ENCODE measurements at regions not wholly inside any gene's neighbourhood (a gene's known extent, or its start where the extent isn't known, plus 50 kb on each side); places are given as distances from the start of the nearest gene placed in this dataset.

DNA sequence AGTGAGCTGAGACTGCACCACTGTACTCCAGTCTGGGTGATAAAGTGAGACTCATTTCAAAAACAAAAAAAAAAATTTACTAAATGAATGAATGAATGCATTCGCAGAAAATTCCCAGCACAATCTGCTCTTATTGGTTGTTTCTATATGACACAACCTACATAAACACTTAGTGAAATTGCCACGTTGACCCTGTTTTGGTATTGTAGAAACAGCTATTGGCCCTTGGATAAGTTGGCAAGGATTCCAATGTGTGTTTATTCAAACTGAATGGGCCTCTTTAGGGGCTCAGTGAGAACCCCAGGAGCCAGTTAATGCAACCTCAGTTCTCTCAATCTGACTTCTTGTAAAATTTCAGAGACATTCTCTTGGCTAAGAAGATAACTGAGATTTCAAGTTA lies 66.0 kb downstream of the HHEX start:
- ChIA-PET POLR2A (no interaction called here), CTCF (interaction anchor here (0.5 to 0.7 kb wide), 4 partner anchors 18 to 182 kb away, joined by 3 to 4 read pairs (median 3); partner anchors contain the start of gene IDE)
- TF ChIP-seq ELF4 (IDR thresholded peaks at IDR 0.05) (no peak), ARNT (IDR thresholded peaks at IDR 0.05) (no peak), FOXK2 (IDR thresholded peaks at IDR 0.05) (no peak), L3MBTL2 (conservative IDR thresholded peaks at IDR 0.05) (no peak), NFRKB (IDR thresholded peaks at IDR 0.05) (no peak), FOXM1 (IDR thresholded peaks at IDR 0.05; ENCODE audit: borderline replicate concordance) (no peak), SUZ12 (IDR thresholded peaks at IDR 0.05) (no peak), ZNF384 (IDR thresholded peaks at IDR 0.05) (no peak), LEF1 (IDR thresholded peaks at IDR 0.05; ENCODE audit: borderline replicate concordance) (no peak), HDGF (IDR thresholded peaks at IDR 0.05; ENCODE audit: borderline replicate concordance) (no peak), FOXA1 (IDR thresholded peaks at IDR 0.05) (no peak), SP1 (IDR thresholded peaks at IDR 0.05) (no peak), CTBP1 (IDR thresholded peaks at IDR 0.05; ENCODE audit: borderline replicate concordance) (no peak), BHLHE40 (IDR thresholded peaks at IDR 0.05; ENCODE audit: borderline replicate concordance) (no peak), TARDBP (IDR thresholded peaks at IDR 0.05) (no peak)
- TF ChIP-seq, protein P1, sequence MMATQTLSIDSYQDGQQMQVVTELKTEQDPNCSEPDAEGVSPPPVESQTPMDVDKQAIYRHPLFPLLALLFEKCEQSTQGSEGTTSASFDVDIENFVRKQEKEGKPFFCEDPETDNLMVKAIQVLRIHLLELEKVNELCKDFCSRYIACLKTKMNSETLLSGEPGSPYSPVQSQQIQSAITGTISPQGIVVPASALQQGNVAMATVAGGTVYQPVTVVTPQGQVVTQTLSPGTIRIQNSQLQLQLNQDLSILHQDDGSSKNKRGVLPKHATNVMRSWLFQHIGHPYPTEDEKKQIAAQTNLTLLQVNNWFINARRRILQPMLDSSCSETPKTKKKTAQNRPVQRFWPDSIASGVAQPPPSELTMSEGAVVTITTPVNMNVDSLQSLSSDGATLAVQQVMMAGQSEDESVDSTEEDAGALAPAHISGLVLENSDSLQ (IDR thresholded peaks at IDR 0.05) = no peak
- no peak for DNase-seq (ENCODE audit: extremely low spot score)

DNA sequence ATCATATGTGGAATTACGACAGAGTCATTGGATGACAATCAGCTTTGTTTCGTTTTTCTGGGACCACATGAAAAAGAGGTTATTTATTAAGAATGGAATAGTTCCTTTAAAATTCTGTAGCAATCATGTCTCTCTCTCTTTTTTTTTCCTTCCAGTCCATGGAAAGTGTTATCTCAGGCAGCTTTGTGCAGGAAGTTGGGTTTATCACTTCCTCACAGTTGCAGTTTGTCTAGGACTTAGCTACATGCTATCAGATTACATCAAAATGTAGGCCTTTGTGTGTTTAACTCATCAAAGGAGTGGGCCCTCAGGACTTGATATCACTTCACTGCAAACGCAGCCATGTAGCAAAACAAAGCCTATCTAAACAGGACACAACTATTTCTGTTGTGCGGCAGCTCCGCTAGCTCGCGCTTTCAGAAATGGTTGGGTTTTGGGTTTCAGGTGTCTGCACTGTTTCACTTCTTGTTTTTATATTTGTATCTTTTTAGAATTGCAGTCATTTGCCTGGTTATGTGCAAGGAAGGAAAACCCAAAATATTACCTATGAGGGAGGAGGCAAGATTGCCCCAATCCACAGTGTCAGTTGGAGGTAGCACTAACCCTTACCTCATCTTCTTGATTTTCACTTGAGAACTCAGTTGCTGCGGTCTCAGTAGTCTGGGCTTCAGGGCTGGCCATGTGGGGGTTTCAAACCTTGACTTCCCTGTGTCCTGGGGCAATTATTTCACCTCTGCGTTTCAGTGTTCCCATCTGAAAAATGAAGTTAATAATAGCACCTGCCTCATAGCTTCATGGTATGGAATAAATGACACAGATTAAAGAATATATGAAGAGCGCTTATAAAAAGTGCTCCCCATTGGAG lies 66.7 kb downstream of the HHEX start:
- CTCF ChIA-PET = interaction anchor here (0.6 to 1.4 kb wide), 3 partner anchors 17 to 182 kb away, joined by 3 read pairs; partner anchors contain the start of gene IDE
- peak; percentile 45 for DNase-seq (ENCODE audit: extremely low spot score)
- TF ChIP-seq ELF4 (IDR thresholded peaks at IDR 0.05) (no peak), NFRKB (IDR thresholded peaks at IDR 0.05) (no peak), FOXK2 (IDR thresholded peaks at IDR 0.05) (no peak), SP1 (IDR thresholded peaks at IDR 0.05) (no peak), FOXA1 (IDR thresholded peaks at IDR 0.05) (no peak; the same call in 1 of the 2 replicates), TARDBP (IDR thresholded peaks at IDR 0.05) (no peak), SUZ12 (IDR thresholded peaks at IDR 0.05) (no peak), HDGF (IDR thresholded peaks at IDR 0.05; ENCODE audit: borderline replicate concordance) (no peak), ARNT (IDR thresholded peaks at IDR 0.05) (no peak), ZNF384 (IDR thresholded peaks at IDR 0.05) (no peak), L3MBTL2 (conservative IDR thresholded peaks at IDR 0.05) (no peak), BHLHE40 (IDR thresholded peaks at IDR 0.05; ENCODE audit: borderline replicate concordance) (no peak)
- TF ChIP-seq, protein P1 (IDR thresholded peaks at IDR 0.05) = no peak
- POLR2A ChIA-PET = no interaction called here

DNA sequence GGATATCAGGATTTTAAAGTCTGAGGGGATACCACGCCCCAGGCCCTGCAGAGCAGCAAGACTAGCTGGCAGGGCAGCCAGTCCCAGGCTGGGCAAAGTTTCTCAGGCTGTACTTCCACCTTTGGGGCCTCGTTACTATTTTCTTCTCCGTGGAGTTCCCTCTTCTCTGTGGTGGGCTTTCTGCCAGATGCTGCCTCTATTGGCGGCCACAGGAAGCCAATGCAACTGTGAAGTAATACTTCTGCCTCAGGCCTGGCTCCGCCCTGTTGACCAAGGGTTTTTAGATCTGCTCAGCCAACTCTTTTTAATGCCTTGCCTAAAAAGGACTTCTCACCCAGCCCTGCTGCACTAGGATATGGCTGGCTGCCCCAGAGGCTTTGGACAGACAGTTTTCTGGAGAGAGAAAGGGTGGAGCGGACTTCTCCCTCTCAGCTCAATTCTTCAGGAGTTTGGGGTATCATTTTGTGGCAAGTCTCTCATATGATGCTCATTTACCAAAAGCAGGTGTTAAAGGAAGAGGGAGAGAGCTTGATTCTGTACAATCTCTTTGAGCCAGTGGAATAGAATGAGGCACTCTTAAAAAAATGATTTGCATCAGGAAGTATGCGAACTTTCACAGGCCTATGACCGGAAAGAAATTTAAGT lies 67.4 kb downstream of the HHEX start:
- DNase-seq (ENCODE audit: extremely low spot score) = peak; percentile 79
- TF ChIP-seq SUZ12 (IDR thresholded peaks at IDR 0.05) (no peak), L3MBTL2 (conservative IDR thresholded peaks at IDR 0.05) (no peak; the same call in 1 of the 2 replicates), ARNT (IDR thresholded peaks at IDR 0.05) (no peak), FOXK2 (IDR thresholded peaks at IDR 0.05) (no peak), FOXA1 (IDR thresholded peaks at IDR 0.05) (no peak), BHLHE40 (IDR thresholded peaks at IDR 0.05; ENCODE audit: borderline replicate concordance) (no peak)
- ChIA-PET CTCF (interaction anchor here (0.6 to 1.4 kb wide), 2 partner anchors 86 to 1622 kb away, joined by 3 to 4 read pairs; no protein-coding TSS in a partner anchor), POLR2A (no interaction called here)

DNA sequence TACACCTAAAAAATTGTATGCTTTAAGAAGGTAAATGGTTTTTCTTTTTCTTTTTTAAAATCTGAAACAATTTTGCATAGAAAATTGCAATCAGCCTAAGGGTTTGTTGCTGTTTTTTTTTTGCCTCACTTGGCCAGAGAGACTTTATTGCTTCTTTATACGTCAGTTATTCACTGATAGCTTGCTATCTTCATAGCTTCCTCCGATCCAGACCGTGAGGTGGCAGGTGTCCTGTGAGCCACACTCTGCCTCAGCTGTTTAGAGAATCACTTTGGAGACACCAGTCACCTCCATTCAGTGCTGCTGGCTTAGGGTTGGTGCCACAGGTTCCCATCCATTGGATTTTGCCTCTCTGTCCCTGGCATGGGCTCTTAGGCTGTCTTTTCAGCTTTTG lies 68.0 kb downstream of the HHEX start:
- TF ChIP-seq L3MBTL2 (conservative IDR thresholded peaks at IDR 0.05) = no peak
- TF ChIP-seq BHLHE40 (IDR thresholded peaks at IDR 0.05; ENCODE audit: borderline replicate concordance) = no peak
- TF ChIP-seq ELF4 (IDR thresholded peaks at IDR 0.05) = no peak
- no peak for TF ChIP-seq SUZ12 (IDR thresholded peaks at IDR 0.05)
- TF ChIP-seq, protein P1 (IDR thresholded peaks at IDR 0.05) = no peak
- TF ChIP-seq HDGF (IDR thresholded peaks at IDR 0.05; ENCODE audit: borderline replicate concordance) = no peak
- POLR2A ChIA-PET = no interaction called here
- DNase-seq (ENCODE audit: extremely low spot score) = no peak
- CTCF ChIA-PET = interaction anchor here (0.6 to 1.4 kb wide), 2 partner anchors 85 to 1621 kb away, joined by 3 to 4 read pairs; no protein-coding TSS in a partner anchor

DNA sequence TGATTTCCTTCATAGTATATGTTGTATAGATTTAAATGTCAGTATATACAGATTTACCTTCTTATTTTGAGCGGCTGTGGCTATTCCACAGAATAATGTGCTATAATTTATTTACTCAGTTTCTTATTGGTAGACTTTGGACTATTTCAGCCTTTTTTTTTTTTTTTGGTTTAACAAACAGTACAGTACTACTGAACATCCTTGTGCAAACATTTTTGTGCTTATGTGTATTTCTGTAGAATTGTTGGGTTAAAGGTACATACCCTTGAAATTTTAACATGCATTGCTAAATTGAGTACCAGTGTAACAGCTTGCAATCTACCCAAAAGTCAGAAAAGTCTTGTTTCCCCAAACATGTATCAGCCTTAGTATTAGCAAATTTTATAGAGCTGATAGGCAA lies 68.8 kb downstream of the HHEX start:
- TF ChIP-seq NFRKB (IDR thresholded peaks at IDR 0.05) (no peak), TARDBP (IDR thresholded peaks at IDR 0.05) (no peak), ZNF384 (IDR thresholded peaks at IDR 0.05) (no peak), FOXA1 (IDR thresholded peaks at IDR 0.05) (no peak), ARNT (IDR thresholded peaks at IDR 0.05) (no peak), L3MBTL2 (conservative IDR thresholded peaks at IDR 0.05) (no peak), SUZ12 (IDR thresholded peaks at IDR 0.05) (no peak), FOXM1 (IDR thresholded peaks at IDR 0.05; ENCODE audit: borderline replicate concordance) (no peak), CTBP1 (IDR thresholded peaks at IDR 0.05; ENCODE audit: borderline replicate concordance) (no peak), LEF1 (IDR thresholded peaks at IDR 0.05; ENCODE audit: borderline replicate concordance) (no peak), BHLHE40 (IDR thresholded peaks at IDR 0.05; ENCODE audit: borderline replicate concordance) (no peak), ELF4 (IDR thresholded peaks at IDR 0.05) (no peak), HDGF (IDR thresholded peaks at IDR 0.05; ENCODE audit: borderline replicate concordance) (no peak), SP1 (IDR thresholded peaks at IDR 0.05) (no peak), FOXK2 (IDR thresholded peaks at IDR 0.05) (no peak)
- TF ChIP-seq, protein P1 (IDR thresholded peaks at IDR 0.05) = no peak
- ChIA-PET CTCF (no interaction called here), POLR2A (no interaction called here)
- no peak for DNase-seq (ENCODE audit: extremely low spot score)
